H1 (cell line): ENCODE measurements at regions not wholly inside any gene's neighbourhood (a gene's known extent, or its start where the extent isn't known, plus 50 kb on each side); places are given as distances from the start of the nearest gene placed in this dataset.

Experiments used
- BCL11A ChIP-seq, 2 experiments: IDR thresholded peaks; one replicate each; pipeline ENCODE4 v1.6.1; 2011; ENCODE audit warnings: low read depth in 2 of 2, low read length in 2 of 2, mild to moderate bottlenecking in 2 of 2
- CEBPB ChIP-seq: IDR thresholded peaks from 2 replicates; pipeline ENCODE4 v1.6.1; 2012; ENCODE audit warnings: low read depth, low read length
- E2F6 ChIP-seq: IDR thresholded peaks from 2 replicates; pipeline ENCODE4 v1.6.1; 2012; ENCODE audit warnings: inconsistent platforms
- JUND ChIP-seq: IDR thresholded peaks from 2 replicates; pipeline ENCODE4 v1.6.1; 2011; ENCODE audit warnings: mild to moderate bottlenecking, improper control_type of control experiment, low read length
- NANOG ChIP-seq: IDR thresholded peaks from 2 replicates; pipeline ENCODE4 v1.6.1; 2011; ENCODE audit warnings: low read length, low read depth, mild to moderate bottlenecking, inconsistent platforms; ENCODE audit not compliant: insufficient read depth, poor library complexity, severe bottlenecking
- TF ChIP-seq, protein P1 (sequence below): fragments of 300-600 bp; sonication (generic); IDR thresholded peaks from 2 replicates; pipeline ENCODE4 v1.7.1; 2012; ENCODE audit warnings: low read length, moderate library complexity, mild to moderate bottlenecking, inconsistent platforms; ENCODE audit not compliant: insufficient replicate concordance
- TF ChIP-seq, protein P2 (sequence below): IDR thresholded peaks from 2 replicates; pipeline ENCODE4 v1.6.1; 2011; ENCODE audit warnings: low read length, improper control_type of control experiment
- TF ChIP-seq, protein P3 (sequence below): IDR thresholded peaks from 2 replicates; pipeline ENCODE4 v1.6.1; 2012; ENCODE audit warnings: low read length, inconsistent platforms

DNA sequence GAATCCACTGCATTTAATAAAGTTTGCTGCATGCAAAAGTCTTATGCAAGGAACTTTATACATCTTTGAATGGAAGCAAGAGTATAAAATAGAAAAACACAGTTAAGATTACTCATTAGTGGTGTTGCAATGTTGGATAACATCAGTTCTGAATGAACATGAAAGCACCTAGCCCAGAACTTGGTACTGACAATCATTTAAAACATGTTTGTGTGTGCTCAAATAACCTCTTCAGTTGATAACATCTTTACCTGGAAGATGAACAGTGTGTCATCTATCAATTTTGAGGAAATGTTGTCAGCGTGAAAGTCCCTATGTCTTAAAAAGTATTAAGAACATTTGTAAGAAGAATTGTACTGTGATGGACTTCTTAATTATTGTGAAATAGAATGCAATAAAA lies 370.4 kb upstream of the GRAMD2B start (continued):
- TF ChIP-seq, protein P1, sequence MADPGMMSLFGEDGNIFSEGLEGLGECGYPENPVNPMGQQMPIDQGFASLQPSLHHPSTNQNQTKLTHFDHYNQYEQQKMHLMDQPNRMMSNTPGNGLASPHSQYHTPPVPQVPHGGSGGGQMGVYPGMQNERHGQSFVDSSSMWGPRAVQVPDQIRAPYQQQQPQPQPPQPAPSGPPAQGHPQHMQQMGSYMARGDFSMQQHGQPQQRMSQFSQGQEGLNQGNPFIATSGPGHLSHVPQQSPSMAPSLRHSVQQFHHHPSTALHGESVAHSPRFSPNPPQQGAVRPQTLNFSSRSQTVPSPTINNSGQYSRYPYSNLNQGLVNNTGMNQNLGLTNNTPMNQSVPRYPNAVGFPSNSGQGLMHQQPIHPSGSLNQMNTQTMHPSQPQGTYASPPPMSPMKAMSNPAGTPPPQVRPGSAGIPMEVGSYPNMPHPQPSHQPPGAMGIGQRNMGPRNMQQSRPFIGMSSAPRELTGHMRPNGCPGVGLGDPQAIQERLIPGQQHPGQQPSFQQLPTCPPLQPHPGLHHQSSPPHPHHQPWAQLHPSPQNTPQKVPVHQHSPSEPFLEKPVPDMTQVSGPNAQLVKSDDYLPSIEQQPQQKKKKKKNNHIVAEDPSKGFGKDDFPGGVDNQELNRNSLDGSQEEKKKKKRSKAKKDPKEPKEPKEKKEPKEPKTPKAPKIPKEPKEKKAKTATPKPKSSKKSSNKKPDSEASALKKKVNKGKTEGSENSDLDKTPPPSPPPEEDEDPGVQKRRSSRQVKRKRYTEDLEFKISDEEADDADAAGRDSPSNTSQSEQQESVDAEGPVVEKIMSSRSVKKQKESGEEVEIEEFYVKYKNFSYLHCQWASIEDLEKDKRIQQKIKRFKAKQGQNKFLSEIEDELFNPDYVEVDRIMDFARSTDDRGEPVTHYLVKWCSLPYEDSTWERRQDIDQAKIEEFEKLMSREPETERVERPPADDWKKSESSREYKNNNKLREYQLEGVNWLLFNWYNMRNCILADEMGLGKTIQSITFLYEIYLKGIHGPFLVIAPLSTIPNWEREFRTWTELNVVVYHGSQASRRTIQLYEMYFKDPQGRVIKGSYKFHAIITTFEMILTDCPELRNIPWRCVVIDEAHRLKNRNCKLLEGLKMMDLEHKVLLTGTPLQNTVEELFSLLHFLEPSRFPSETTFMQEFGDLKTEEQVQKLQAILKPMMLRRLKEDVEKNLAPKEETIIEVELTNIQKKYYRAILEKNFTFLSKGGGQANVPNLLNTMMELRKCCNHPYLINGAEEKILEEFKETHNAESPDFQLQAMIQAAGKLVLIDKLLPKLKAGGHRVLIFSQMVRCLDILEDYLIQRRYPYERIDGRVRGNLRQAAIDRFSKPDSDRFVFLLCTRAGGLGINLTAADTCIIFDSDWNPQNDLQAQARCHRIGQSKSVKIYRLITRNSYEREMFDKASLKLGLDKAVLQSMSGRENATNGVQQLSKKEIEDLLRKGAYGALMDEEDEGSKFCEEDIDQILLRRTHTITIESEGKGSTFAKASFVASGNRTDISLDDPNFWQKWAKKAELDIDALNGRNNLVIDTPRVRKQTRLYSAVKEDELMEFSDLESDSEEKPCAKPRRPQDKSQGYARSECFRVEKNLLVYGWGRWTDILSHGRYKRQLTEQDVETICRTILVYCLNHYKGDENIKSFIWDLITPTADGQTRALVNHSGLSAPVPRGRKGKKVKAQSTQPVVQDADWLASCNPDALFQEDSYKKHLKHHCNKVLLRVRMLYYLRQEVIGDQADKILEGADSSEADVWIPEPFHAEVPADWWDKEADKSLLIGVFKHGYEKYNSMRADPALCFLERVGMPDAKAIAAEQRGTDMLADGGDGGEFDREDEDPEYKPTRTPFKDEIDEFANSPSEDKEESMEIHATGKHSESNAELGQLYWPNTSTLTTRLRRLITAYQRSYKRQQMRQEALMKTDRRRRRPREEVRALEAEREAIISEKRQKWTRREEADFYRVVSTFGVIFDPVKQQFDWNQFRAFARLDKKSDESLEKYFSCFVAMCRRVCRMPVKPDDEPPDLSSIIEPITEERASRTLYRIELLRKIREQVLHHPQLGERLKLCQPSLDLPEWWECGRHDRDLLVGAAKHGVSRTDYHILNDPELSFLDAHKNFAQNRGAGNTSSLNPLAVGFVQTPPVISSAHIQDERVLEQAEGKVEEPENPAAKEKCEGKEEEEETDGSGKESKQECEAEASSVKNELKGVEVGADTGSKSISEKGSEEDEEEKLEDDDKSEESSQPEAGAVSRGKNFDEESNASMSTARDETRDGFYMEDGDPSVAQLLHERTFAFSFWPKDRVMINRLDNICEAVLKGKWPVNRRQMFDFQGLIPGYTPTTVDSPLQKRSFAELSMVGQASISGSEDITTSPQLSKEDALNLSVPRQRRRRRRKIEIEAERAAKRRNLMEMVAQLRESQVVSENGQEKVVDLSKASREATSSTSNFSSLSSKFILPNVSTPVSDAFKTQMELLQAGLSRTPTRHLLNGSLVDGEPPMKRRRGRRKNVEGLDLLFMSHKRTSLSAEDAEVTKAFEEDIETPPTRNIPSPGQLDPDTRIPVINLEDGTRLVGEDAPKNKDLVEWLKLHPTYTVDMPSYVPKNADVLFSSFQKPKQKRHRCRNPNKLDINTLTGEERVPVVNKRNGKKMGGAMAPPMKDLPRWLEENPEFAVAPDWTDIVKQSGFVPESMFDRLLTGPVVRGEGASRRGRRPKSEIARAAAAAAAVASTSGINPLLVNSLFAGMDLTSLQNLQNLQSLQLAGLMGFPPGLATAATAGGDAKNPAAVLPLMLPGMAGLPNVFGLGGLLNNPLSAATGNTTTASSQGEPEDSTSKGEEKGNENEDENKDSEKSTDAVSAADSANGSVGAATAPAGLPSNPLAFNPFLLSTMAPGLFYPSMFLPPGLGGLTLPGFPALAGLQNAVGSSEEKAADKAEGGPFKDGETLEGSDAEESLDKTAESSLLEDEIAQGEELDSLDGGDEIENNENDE: no peak
- TF ChIP-seq JUND (no peak), E2F6 (no peak), CEBPB (no peak), BCL11A (IDR thresholded peaks at IDR 0.05; ENCODE audit: low read depth in 2 of 2, low read length in 2 of 2) (no peak), NANOG (no peak)
- TF ChIP-seq, protein P2, sequence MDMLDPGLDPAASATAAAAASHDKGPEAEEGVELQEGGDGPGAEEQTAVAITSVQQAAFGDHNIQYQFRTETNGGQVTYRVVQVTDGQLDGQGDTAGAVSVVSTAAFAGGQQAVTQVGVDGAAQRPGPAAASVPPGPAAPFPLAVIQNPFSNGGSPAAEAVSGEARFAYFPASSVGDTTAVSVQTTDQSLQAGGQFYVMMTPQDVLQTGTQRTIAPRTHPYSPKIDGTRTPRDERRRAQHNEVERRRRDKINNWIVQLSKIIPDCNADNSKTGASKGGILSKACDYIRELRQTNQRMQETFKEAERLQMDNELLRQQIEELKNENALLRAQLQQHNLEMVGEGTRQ: no peak
- TF ChIP-seq, protein P3, sequence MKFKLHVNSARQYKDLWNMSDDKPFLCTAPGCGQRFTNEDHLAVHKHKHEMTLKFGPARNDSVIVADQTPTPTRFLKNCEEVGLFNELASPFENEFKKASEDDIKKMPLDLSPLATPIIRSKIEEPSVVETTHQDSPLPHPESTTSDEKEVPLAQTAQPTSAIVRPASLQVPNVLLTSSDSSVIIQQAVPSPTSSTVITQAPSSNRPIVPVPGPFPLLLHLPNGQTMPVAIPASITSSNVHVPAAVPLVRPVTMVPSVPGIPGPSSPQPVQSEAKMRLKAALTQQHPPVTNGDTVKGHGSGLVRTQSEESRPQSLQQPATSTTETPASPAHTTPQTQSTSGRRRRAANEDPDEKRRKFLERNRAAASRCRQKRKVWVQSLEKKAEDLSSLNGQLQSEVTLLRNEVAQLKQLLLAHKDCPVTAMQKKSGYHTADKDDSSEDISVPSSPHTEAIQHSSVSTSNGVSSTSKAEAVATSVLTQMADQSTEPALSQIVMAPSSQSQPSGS: no peak
